ENCODE measurements at regions not wholly inside any gene's neighbourhood (a gene's known extent, or its start where the extent isn't known, plus 50 kb on each side); places are given as distances from the start of the nearest gene placed in this dataset.

- ChIA-PET POLR2A (ENCODE audit: partially characterized antibody) (interaction anchor here (1.3 to 1.4 kb wide), 2 partner anchors 20 to 175 kb away, joined by 3 to 4 read pairs; partner anchors contain the start of gene SERTAD2), CTCF (ENCODE audit: partially characterized antibody) (interaction anchor here (1.3 kb wide), 2 partner anchors 13 to 229 kb away, joined by 3 read pairs; no protein-coding TSS in a partner anchor)
- Histone ChIP-seq H4K91ac (replicated peaks; ENCODE audit: insufficient read length, low read length) (no peak overlapping the region), H3K27me3 (replicated peaks in 1 of 4; ENCODE audit: control insufficient read depth in 3 of 4, extremely low read depth in 1 of 4, insufficient read depth in 3 of 4, low read length in 3 of 4) (no peaks in the 10 kb centered on the region), H2BK120ac (replicated peaks; ENCODE audit: low read depth, low read length) (no peak overlapping the region), H3K23ac (ENCODE audit: insufficient read length) (no peak overlapping the region), H3K4me3 (ENCODE audit: extremely low read depth in 1 of 4, insufficient read depth in 2 of 4, low read depth in 3 of 4, low read length in 4 of 4) (no peak overlapping the region), H2BK20ac (ENCODE audit: low read length) (no peak overlapping the region), H3K14ac (ENCODE audit: insufficient read length) (no peak overlapping the region), H2BK15ac (ENCODE audit: low read length) (0 out of 2 replicates have a peak overlapping the region, but pooled peaks have one; percentile 5), H3K18ac (ENCODE audit: extremely low read depth, low read length) (no peak overlapping the region), H2AFZ (ENCODE audit: low read length) (no peak overlapping the region), H2BK12ac (ENCODE audit: low read depth, low read length) (no peak overlapping the region), H3K36me3 (ENCODE audit: control insufficient read depth in 2 of 4, insufficient read depth in 4 of 4, low read length in 3 of 4) (no peaks in the 10 kb centered on the region), H4K5ac (ENCODE audit: insufficient read length, low read depth, low read length) (no peak overlapping the region), H3K4me2 (ENCODE audit: insufficient read depth in 1 of 2, low read depth in 2 of 2, low read length in 2 of 2) (no peak overlapping the region), H3K27ac (ENCODE audit: low read depth, low read length) (no peak overlapping the region), H2BK5ac (ENCODE audit: low read depth, low read length) (no peak overlapping the region), H4K20me1 (replicated peaks in 1 of 2; ENCODE audit: control insufficient read depth in 1 of 2, insufficient read depth in 2 of 2, low read length in 2 of 2) (no peaks in the 10 kb centered on the region), H3K79me2 (ENCODE audit: control insufficient read depth in 1 of 2, insufficient read depth in 2 of 2, low read length in 2 of 2) (no peaks in the 10 kb centered on the region), H3K9me3 (ENCODE audit: insufficient read depth in 2 of 2, low read depth in 1 of 2, low read length in 1 of 2) (no peaks in the 10 kb centered on the region), H3K4me1 (replicated peaks in 1 of 4; ENCODE audit: control insufficient read depth in 3 of 4, insufficient read depth in 4 of 4, low read length in 3 of 4) (peaks cover 0 to 12% (median 10%) of the 10 kb centered on the region in 4 experiments; a peak in 5 of 7 replicates), H3K9ac (replicated peaks in 1 of 4; ENCODE audit: extremely low read depth in 1 of 4, low read depth in 3 of 4, low read length in 3 of 4) (no peak overlapping the region), H3K79me1 (ENCODE audit: low read depth, low read length) (no peaks in the 10 kb centered on the region), H3K23me2 (ENCODE audit: low read depth, low read length) (no peaks in the 10 kb centered on the region; the same call in 1 of the 2 replicates), H3K4ac (replicated peaks; ENCODE audit: insufficient read length, low read depth, low read length) (no peak overlapping the region), H3K56ac (replicated peaks; ENCODE audit: insufficient read length, low read depth, low read length) (no peak overlapping the region), H4K8ac (ENCODE audit: extremely low read depth, insufficient read depth, low read length) (no peak overlapping the region), H2AK5ac (ENCODE audit: low read depth, low read length) (no peak overlapping the region)
- TF ChIP-seq CHD1 (IDR thresholded peaks at IDR 0.05; ENCODE audit: low read depth, low read length), result no peak
- no peak for TF ChIP-seq CREB1 (IDR thresholded peaks at IDR 0.05)
- TF ChIP-seq TAF1 (IDR thresholded peaks at IDR 0.05; ENCODE audit: low read depth, low read length), result no peak
- no peak for TF ChIP-seq POU5F1 (IDR thresholded peaks at IDR 0.05; ENCODE audit: low read depth, low read length)
- TF ChIP-seq FOSL1 (IDR thresholded peaks at IDR 0.05; ENCODE audit: insufficient read depth, low read depth, low read length), result no peak
- no peak for TF ChIP-seq NANOG (IDR thresholded peaks at IDR 0.05; ENCODE audit: insufficient read depth, low read depth, low read length, poor library complexity, severe bottlenecking)
- no peak for TF ChIP-seq SP2 (IDR thresholded peaks at IDR 0.05; ENCODE audit: low read length)
- TF ChIP-seq JUN (IDR thresholded peaks at IDR 0.05; ENCODE audit: low read depth, low read length), result no peak
- TF ChIP-seq RBBP5 (IDR thresholded peaks at IDR 0.05; ENCODE audit: borderline replicate concordance, low read depth, low read length), result no peak
- TF ChIP-seq CTBP2 (IDR thresholded peaks at IDR 0.05; ENCODE audit: borderline replicate concordance, insufficient read depth, insufficient read length, low read length), result no peak
- TF ChIP-seq SAP30 (IDR thresholded peaks at IDR 0.05; ENCODE audit: insufficient read depth, insufficient replicate concordance, low read length), result no peak
- no peak for TF ChIP-seq RXRA (IDR thresholded peaks at IDR 0.05; ENCODE audit: insufficient read depth, low read depth, low read length)
- no peak for FAIRE-seq
- DNase-seq (ENCODE audit: low read depth in 1 of 2, low spot score in 2 of 2), result no peak
- WGBS, 2 experiments (ENCODE audit: extremely low coverage in 1 of 2, insufficient coverage in 1 of 2, insufficient read length in 1 of 2, insufficient replicate concordance in 2 of 2, low coverage in 1 of 2, low lambda C conversion rate in 2 of 2, missing lambda C conversion rate in 1 of 2), result 95% methylated on average over 1 of the region's 1 CpG; no CpG with 5 or more reads in 1 of the 2 experiments
Measured at GRCh38 chr2:64828261-64828660, 160.9 kb upstream of the SLC1A4 start.

All from H1 (cell line).